ENCODE measurements at regions not wholly inside any gene's neighbourhood (a gene's known extent, or its start where the extent isn't known, plus 50 kb on each side); places are given as distances from the start of the nearest gene placed in this dataset.

- peaks cover 8% of the 10 kb centered on the region for H3K27me3 ChIP-seq (ENCODE audit: control insufficient read depth, insufficient read depth, low read length)
- no peaks in the 10 kb centered on the region for H4K20me1 ChIP-seq (ENCODE audit: insufficient read depth, low read length)
- no peak overlapping the region for H2AFZ ChIP-seq (replicated peaks; ENCODE audit: low read length, poor library complexity)
- 64% methylated on average over 2 of the region's 3 CpGs; no CpG with 5 or more reads in 1 of the 2 experiments for WGBS, 2 experiments (ENCODE audit: extremely low coverage in 2 of 2, insufficient read length in 1 of 2)
- H4K91ac ChIP-seq (ENCODE audit: insufficient read depth, low read depth, low read length), result no peak overlapping the region
- no peak overlapping the region for H3K23ac ChIP-seq (ENCODE audit: low read depth, low read length)
- H3K56ac ChIP-seq (ENCODE audit: extremely low read depth, insufficient read depth, low read length), result no peak overlapping the region
- H3K4ac ChIP-seq (ENCODE audit: low read depth, low read length), result no peak overlapping the region
- no peak overlapping the region for H2BK20ac ChIP-seq (ENCODE audit: low read depth, low read length)
- H2BK15ac ChIP-seq (ENCODE audit: low read depth, low read length), result no peak overlapping the region
- H2AK9ac ChIP-seq (replicated peaks; ENCODE audit: low read depth, low read length, poor library complexity), result no peak overlapping the region
- H2BK5ac ChIP-seq (ENCODE audit: low read depth, low read length, poor library complexity, severe bottlenecking), result no peak overlapping the region
- H3K9me1 ChIP-seq (ENCODE audit: insufficient read depth, low read length), result no peaks in the 10 kb centered on the region
- H4K8ac ChIP-seq (ENCODE audit: low read depth in 2 of 2, low read length in 2 of 2), result no peak overlapping the region
- in situ Hi-C loops (cut with MboI; ENCODE audit: low sequenced_read_pairs) (no loop called here), dilution Hi-C loops (cut with HindIII; ENCODE audit: low sequenced_read_pairs, unreplicated experiment) (no loop called here), intact Hi-C loops (cut with micrococcal nuclease) (no loop called here)
- no peak overlapping the region for H3K14ac ChIP-seq (replicated peaks; ENCODE audit: low read depth, low read length)
- BruUV-seq (replicated peaks), result no TSS peak
- no peak overlapping the region for H3K4me2 ChIP-seq (ENCODE audit: low read depth, low read length)
- no peak overlapping the region for H3K18ac ChIP-seq (ENCODE audit: low read depth, low read length)
- H3K27ac ChIP-seq (ENCODE audit: insufficient read depth, low read length), result no peak overlapping the region
- no peak overlapping the region for H3K4me3 ChIP-seq (ENCODE audit: insufficient read depth, low read depth, low read length)
- no peak overlapping the region for H3K9ac ChIP-seq (ENCODE audit: low read depth, low read length)
- H2BK120ac ChIP-seq (ENCODE audit: low read depth, low read length), result no peak overlapping the region
- H3K4me1 ChIP-seq (ENCODE audit: control insufficient read depth, insufficient read depth, low read length), result peaks cover 5% of the 10 kb centered on the region; the same call in 1 of the 2 replicates
- ATAC-seq (ENCODE audit: low read depth) (no peak), DNase-seq (no peak)
- ChIA-PET CTCF (interaction anchor here (0.6 to 0.9 kb wide), 2 partner anchors 9 to 108 kb away, joined by 3 to 4 read pairs; no protein-coding TSS in a partner anchor), POLR2A (ENCODE audit: unreplicated experiment) (no interaction called here)
- H3K36me3 ChIP-seq (ENCODE audit: control insufficient read depth, insufficient read depth, low read length), result no peaks in the 10 kb centered on the region
- TF ChIP-seq CEBPB (IDR thresholded peaks at IDR 0.05; ENCODE audit: low read depth, low read length), result no peak
- no peak for TF ChIP-seq BHLHE40 (IDR thresholded peaks at IDR 0.05; ENCODE audit: low read depth, low read length)
- TF ChIP-seq CTCF (conservative IDR thresholded peaks at IDR 0.05; ENCODE audit: low read depth, low read length), result no peak
- no peak overlapping the region for H2AK5ac ChIP-seq (ENCODE audit: low read depth, low read length)
- no peak overlapping the region for H4K5ac ChIP-seq (ENCODE audit: low read depth, low read length)
- H3K79me1 ChIP-seq (ENCODE audit: low read depth in 1 of 2, low read length in 2 of 2), result no peaks in the 10 kb centered on the region
- peaks cover 4% of the 10 kb centered on the region; the same call in 1 of the 2 replicates for H3K9me3 ChIP-seq (ENCODE audit: control insufficient read depth, insufficient read depth, low read length)
These were observed 64.8 kb upstream of the BCL6 start for GRCh38 chr3:187810021-187810446.

Measured in IMR-90 (cell line).